HG03135 (cell line): ENCODE measurements at regions not wholly inside any gene's neighbourhood (a gene's known extent, or its start where the extent isn't known, plus 50 kb on each side); places are given as distances from the start of the nearest gene placed in this dataset.

Source experiments
- ATAC-seq: cut with Tn5 transposase; IDR thresholded peaks from one replicate; pipeline ENCODE4 v1.9.1; 2021; ENCODE audit warnings: mild to moderate bottlenecking, moderate library complexity; ENCODE audit not compliant: unreplicated experiment

- no peak for ATAC-seq
These were observed 681.8 kb downstream of the SLC4A3 start for GRCh38 chr2:220309215-220309614.

- no peak for ATAC-seq
These were observed 683.0 kb downstream of the SLC4A3 start for GRCh38 chr2:220310451-220310861.

- ATAC-seq: no peak
These were observed 687.8 kb downstream of the SLC4A3 start for GRCh38 chr2:220315098-220315823.

- ATAC-seq: no peak
These were observed 690.6 kb downstream of the SLC4A3 start for GRCh38 chr2:220318037-220318436.

GRCh38 chr2:220318508-220318907, 691.1 kb downstream of the SLC4A3 start:
- ATAC-seq: no peak

GRCh38 chr2:220320326-220320725, 692.9 kb downstream of the SLC4A3 start:
- no peak for ATAC-seq

- no peak for ATAC-seq
These were observed 705.5 kb downstream of the SLC4A3 start for GRCh38 chr2:220332886-220333285.

GRCh38 chr2:220334210-220334609, 706.8 kb downstream of the SLC4A3 start:
- no peak for ATAC-seq

- no peak for ATAC-seq
These were observed 707.6 kb downstream of the SLC4A3 start for GRCh38 chr2:220334871-220335590.

- ATAC-seq: no peak
These were observed 708.1 kb downstream of the SLC4A3 start for GRCh38 chr2:220335591-220335915.

- ATAC-seq: no peak
These were observed 709.3 kb downstream of the SLC4A3 start for GRCh38 chr2:220336771-220337170.

GRCh38 chr2:220337611-220338440, 710.4 kb downstream of the SLC4A3 start:
- no peak for ATAC-seq

GRCh38 chr2:220341014-220341413, 713.6 kb downstream of the SLC4A3 start:
- ATAC-seq: no peak

- ATAC-seq: no peak
These were observed 719.5 kb downstream of the SLC4A3 start for GRCh38 chr2:220346919-220347318.

- ATAC-seq: no peak
These were observed 720.2 kb downstream of the SLC4A3 start for GRCh38 chr2:220347626-220348025.

- ATAC-seq: no peak
These were observed 720.8 kb downstream of the SLC4A3 start for GRCh38 chr2:220348206-220348605.

GRCh38 chr2:220353897-220354296, 726.5 kb downstream of the SLC4A3 start:
- ATAC-seq: no peak

- no peak for ATAC-seq
These were observed 728.6 kb downstream of the SLC4A3 start for GRCh38 chr2:220356076-220356475.

GRCh38 chr2:220365023-220365422, 737.6 kb downstream of the SLC4A3 start:
- no peak for ATAC-seq

GRCh38 chr2:220366765-220367164, 739.3 kb downstream of the SLC4A3 start:
- ATAC-seq: no peak

- no peak for ATAC-seq
These were observed 743.3 kb downstream of the SLC4A3 start for GRCh38 chr2:220370764-220371163.

GRCh38 chr2:220371211-220371610, 743.8 kb downstream of the SLC4A3 start:
- no peak for ATAC-seq
